ENCODE measurements at regions not wholly inside any gene's neighbourhood (a gene's known extent, or its start where the extent isn't known, plus 50 kb on each side); places are given as distances from the start of the nearest gene placed in this dataset.
A peak's percentile ranks its signal among the peaks of the same experiment; 100 is the strongest.

- TF ChIP-seq, protein P1, sequence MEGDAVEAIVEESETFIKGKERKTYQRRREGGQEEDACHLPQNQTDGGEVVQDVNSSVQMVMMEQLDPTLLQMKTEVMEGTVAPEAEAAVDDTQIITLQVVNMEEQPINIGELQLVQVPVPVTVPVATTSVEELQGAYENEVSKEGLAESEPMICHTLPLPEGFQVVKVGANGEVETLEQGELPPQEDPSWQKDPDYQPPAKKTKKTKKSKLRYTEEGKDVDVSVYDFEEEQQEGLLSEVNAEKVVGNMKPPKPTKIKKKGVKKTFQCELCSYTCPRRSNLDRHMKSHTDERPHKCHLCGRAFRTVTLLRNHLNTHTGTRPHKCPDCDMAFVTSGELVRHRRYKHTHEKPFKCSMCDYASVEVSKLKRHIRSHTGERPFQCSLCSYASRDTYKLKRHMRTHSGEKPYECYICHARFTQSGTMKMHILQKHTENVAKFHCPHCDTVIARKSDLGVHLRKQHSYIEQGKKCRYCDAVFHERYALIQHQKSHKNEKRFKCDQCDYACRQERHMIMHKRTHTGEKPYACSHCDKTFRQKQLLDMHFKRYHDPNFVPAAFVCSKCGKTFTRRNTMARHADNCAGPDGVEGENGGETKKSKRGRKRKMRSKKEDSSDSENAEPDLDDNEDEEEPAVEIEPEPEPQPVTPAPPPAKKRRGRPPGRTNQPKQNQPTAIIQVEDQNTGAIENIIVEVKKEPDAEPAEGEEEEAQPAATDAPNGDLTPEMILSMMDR (IDR thresholded peaks at IDR 0.05; ENCODE audit: low read depth, low read length), result no peak
- TF ChIP-seq MAX (IDR thresholded peaks at IDR 0.05; ENCODE audit: low read depth, low read length), result peak; percentile 81
- TF ChIP-seq POLR2A (IDR thresholded peaks at IDR 0.05; ENCODE audit: extremely low read depth, insufficient read length), result no peak
These were observed 112.1 kb downstream of the UTP18 start for GRCh38 chr17:51372345-51373004.
